Fibroblast of skin of right quadriceps (primary cell): ENCODE measurements at regions not wholly inside any gene's neighbourhood (a gene's known extent, or its start where the extent isn't known, plus 50 kb on each side); places are given as distances from the start of the nearest gene placed in this dataset.
A peak's percentile ranks its signal among the peaks of the same experiment; 100 is the strongest.

Experiments used
- DNase-seq: peaks from one replicate; pipeline ENCODE4 v3.0.0-alpha.2; 2013

DNA sequence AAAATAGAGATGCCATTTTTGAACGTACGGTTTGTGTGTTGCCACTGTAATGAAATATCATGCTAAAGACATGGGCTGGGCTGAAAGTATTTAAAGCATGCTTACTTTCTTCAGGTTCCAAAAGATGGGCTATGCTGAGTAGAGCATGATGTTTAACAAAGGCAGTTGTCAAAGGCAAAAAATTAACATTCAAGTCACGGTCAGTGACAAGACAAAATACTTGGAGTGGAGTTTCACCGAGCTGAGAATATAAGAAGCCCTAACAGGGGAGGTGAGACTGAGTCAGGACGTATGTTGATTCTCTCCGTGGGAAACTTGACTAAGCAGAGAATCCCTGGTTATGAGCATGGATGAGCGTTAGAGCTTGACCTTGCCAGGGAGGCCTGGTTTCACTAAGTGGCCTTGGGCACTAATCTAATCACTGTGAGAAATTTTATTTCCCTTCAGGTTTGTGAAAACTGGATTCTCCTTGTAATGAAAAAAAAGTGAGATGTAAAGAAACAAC lies 218.2 kb upstream of the ADAMTS9 start:
- DNase-seq, result no peak

DNA sequence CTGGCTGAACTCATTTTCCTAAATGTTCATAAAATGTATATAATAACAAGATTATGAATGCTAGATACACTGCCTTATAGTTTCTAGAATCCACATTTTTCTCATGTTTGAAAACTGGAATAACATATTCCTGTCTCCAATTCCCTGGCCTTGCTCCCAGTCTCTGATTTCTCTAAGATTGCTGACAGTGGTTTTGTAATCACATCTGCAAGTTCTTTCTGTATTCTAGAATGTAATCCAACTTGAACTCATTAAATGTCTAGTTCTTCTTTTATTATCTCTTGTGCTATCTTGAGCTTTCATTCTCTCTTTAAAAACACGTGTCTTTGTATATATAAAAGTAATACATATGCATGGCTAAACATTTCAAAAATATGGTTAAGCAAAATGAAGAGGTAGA lies 215.2 kb upstream of the ADAMTS9 start:
- DNase-seq, result peak; percentile 59

DNA sequence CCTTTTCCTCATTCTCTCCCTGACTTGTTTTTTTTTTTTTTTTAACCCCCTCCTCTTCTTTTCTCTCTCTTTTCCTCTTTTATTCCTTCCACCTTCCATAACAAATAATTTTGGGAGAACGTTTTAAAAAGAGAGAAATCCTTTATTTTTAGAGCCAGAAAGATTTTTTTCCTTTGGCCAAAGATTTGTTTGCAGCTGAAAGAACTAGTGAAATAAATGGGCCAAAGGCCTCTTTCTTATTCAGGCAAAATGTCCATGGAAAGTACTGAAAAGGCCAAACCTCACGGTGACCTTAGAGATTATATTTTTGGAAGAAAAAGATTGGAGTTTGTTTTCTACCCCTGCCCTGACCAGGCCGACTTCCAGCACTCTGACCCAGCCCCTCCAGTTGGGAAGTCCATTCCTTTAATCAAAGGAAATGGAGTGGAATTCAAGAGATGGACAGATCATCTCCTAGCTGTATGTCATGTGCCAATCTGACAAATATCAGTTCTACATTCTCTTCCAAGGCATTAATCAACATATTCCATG lies 214.3 kb upstream of the ADAMTS9 start:
- DNase-seq, result no peak

DNA sequence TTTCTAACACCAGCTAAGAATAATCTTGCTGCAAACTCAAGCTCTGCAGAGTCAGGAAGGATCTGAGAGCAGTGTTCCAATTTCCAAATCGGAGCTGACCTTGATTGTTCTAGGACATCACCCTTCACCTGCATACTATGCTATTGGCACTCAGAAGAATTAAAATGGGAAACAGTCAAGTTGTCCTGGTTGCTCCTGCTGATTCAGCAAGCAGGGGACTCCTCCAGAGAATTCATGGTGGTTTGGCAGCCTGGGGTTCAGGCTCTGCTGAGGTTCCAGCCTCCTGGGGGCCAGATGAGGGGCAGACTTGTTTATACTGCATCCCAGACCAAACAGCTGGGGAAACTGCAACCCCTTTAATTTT lies 213.7 kb upstream of the ADAMTS9 start:
- no peak for DNase-seq

- peak; percentile 71 for DNase-seq
These were observed 213.1 kb upstream of the ADAMTS9 start for GRCh38 chr3:64900617-64901521.

DNA sequence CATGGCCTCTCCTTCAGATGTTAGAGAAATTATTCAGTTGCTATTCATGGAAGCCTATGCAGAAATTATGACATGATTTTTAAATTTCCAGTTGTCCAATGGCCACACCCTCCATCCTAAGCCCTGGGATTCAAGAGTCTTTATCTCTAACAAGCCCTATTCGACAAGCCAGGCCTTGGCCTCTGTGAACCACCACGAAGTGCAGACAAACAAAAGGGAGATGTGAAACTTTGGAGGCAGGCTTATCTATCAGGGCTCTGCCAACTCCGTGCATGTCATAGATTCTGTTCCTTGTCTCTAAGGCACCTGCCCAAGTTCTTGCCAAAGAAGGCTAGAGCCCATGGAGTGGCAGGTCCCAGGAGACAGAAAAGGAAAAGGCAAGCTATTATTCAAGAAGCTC lies 212.4 kb upstream of the ADAMTS9 start:
- DNase-seq, result no peak

DNA sequence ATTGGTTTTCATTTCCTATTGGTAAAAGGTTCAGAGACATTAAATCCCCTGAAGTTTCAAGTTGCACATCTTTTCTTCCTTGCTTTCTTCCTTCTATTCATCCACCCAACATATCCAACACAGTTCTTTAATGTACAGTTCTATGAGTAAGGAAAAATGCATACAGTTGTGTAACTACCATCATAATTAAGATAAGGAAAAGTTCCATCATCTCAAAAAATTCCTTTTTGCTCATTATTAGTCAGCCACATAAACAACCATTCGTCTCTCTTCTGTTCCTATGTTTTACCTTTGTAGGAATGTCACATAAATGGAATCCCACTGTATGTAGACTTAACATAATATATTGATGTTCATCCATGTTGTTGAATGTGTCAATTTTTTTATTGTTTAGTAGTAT lies 211.1 kb upstream of the ADAMTS9 start:
- DNase-seq, result peak; percentile 41

GRCh38 chr3:64895991-64896895 lies 208.4 kb upstream of the ADAMTS9 start:
- no peak for DNase-seq

GRCh38 chr3:64895106-64895990 lies 207.5 kb upstream of the ADAMTS9 start:
- no peak for DNase-seq

- no peak for DNase-seq
These were observed 206.2 kb upstream of the ADAMTS9 start for GRCh38 chr3:64894006-64894405.

DNA sequence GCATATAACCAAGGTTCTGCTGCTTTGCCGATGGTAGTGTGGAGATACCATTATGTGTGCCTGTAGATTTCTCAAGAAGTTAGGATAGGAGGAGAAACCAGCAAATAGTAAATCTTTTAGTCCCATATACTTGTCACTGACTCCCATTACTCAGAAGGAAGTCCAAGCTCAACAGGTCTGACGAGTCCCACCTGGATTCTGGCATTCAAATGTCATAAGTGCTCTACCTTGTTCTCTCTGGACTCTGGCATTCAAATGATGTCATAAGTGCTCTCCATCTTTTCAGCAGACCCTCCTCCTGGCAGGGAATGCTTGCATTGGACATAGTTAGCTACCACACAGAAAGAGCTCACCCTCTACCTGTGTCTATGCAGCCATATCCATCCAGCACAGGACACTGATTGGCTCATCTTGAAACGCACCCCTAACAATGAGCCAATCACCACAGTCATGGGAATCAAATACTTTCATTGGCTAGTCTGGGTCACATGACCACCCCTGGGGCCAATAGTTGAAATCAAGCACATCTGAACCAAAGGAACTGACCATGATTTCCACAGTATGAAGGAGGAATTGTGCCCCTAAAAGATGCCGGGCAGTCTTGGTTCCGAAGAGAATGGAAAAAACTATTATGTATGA lies 205.0 kb upstream of the ADAMTS9 start:
- no peak for DNase-seq

DNA sequence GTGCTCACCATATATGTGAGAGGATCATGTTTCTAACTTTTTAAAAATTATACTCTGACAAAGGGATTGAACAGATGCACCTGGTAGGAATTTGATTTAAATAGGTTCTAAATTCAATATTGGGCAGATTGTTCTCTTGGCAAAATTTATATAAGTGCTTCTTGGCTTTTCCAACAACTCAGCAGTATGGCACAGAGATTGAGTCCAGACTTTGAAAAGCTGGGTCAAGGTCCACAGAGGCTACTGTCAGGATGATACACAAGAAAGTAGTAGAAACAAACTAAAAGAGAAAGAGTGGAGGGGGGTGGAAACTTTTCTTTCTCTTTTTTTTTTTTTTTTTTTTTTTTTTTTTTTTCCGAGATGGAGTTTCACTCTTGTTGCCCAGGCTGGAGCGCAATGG lies 203.2 kb upstream of the ADAMTS9 start:
- no peak for DNase-seq

GRCh38 chr3:64890466-64890865 lies 202.7 kb upstream of the ADAMTS9 start:
- DNase-seq, result no peak

DNA sequence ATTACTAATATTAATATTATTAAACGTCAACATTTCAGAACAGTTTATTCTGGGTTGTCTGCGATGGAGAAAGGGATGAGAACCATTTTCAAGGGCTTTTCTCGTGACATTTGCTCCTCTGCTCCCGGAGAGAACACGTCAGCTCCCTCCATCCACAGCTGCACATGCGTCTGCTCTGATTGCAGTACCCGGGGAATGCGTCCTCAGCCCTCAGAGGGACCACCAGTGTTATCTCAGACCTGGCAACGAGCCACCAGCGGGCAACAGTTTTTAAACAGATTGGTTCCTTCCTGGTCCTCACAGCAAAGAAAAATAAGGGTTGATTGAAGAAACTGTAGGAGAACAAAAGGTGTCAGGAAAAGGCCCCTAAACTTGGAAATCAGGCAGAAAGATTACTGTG lies 202.2 kb upstream of the ADAMTS9 start:
- no peak for DNase-seq

DNA sequence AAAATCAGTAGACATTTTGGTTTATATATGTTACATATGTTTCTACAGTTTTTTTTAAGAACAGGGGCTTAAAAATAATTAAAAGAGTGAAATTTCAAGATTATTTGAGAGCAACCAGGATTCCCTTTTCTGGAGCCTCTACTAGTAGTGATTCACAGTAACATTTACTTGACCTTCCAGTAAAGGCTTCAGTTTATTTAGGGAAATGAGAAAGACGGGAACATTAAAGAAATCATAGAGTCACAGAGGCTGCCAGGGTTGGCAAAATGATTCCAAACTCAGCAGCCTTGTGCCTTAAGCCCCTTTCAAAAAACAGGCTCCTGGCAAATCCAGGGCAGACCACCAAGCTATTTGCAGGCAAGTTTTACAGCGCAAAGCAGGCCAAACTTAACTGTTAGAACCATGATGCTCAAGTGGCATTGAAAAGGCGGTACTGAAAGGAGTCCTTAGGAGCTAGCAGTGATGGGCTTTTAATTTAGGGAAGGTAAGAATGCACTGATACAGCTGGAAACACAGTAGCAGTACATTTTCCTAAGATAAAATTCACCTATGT lies 201.1 kb upstream of the ADAMTS9 start:
- DNase-seq, result no peak

- no peak for DNase-seq
These were observed 200.4 kb upstream of the ADAMTS9 start for GRCh38 chr3:64888165-64888564.

GRCh38 chr3:64885055-64885454 lies 197.3 kb upstream of the ADAMTS9 start:
- no peak for DNase-seq

- DNase-seq, result no peak
These were observed 196.7 kb upstream of the ADAMTS9 start for GRCh38 chr3:64884536-64884935.

GRCh38 chr3:64880916-64881315 lies 193.1 kb upstream of the ADAMTS9 start:
- DNase-seq, result no peak

- DNase-seq, result peak; percentile 20
These were observed 190.6 kb upstream of the ADAMTS9 start for GRCh38 chr3:64878362-64878761.

DNA sequence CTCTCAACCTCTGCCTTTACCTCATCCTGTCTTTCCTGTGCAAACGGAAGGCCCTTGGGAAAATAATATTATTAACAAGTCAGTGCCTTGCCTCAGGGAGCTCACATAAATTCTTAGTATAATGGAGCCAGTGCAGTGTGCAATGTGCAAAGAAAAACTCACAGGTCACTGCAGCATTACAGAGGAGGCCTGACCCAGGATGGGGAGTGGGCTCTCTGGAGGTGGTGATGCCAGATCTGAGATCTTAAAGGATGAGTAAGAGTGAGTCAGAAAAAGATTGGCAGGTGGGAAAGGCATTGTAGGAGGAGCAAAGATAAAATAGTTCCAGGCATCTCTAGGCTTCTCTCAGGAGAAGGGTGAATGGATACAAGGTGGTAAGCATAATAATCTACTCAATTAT lies 185.6 kb upstream of the ADAMTS9 start:
- no peak for DNase-seq

DNA sequence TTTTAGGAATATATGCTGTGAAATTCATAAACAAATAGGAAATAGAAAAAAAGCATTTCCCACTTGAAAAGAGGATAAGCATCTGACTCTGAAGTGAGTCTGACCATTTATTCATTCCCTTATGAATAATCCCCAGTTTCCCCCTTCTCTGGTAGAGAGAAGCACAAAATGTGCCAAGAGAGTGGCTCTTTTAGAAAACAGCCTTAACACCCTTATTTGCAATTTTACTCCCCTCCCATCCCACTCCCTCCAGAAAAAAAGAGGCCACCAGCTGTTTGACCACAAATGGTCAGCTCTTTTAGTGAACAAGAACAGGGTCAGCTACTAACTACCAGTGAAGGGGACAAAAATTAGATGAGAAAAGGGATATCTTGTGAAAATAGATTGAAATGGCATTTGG lies 184.5 kb upstream of the ADAMTS9 start:
- DNase-seq, result no peak
